NCI-H524 treated with DMSO at 0.1 percent for 48 hours (cell line): ENCODE measurements at regions not wholly inside any gene's neighbourhood (a gene's known extent, or its start where the extent isn't known, plus 50 kb on each side); places are given as distances from the start of the nearest gene placed in this dataset.

ENCODE experiments used
- DNase-seq: peaks from one replicate; lab custom pipeline; 2025; lab: John Stamatoyannopoulos, UW

GRCh38 chr10:108849688-108850087 is 1073.6 kb downstream of the XPNPEP1 start:
- DNase-seq, result no peak

- no peak for DNase-seq
Measured at GRCh38 chr10:108849186-108849585, 1074.1 kb downstream of the XPNPEP1 start.

- DNase-seq, result no peak
Measured at GRCh38 chr10:108848046-108848445, 1075.3 kb downstream of the XPNPEP1 start.

GRCh38 chr10:108840944-108841343 is 1082.4 kb downstream of the XPNPEP1 start:
- DNase-seq, result no peak

- DNase-seq, result no peak
Measured at GRCh38 chr10:108836362-108836761, 1086.9 kb downstream of the XPNPEP1 start.

GRCh38 chr10:108822026-108822425 is 1101.3 kb downstream of the XPNPEP1 start:
- no peak for DNase-seq

GRCh38 chr10:108819302-108819701 is 1104.0 kb downstream of the XPNPEP1 start:
- no peak for DNase-seq

- no peak for DNase-seq
Measured at GRCh38 chr10:108817584-108817983, 1105.7 kb downstream of the XPNPEP1 start.

- no peak for DNase-seq
Measured at GRCh38 chr10:108817135-108817534, 1106.2 kb downstream of the XPNPEP1 start.

GRCh38 chr10:108812906-108813305 is 1110.4 kb downstream of the XPNPEP1 start:
- DNase-seq, result no peak

GRCh38 chr10:108812296-108812695 is 1111.0 kb downstream of the XPNPEP1 start:
- DNase-seq, result no peak

GRCh38 chr10:108808228-108808627 is 1115.1 kb downstream of the XPNPEP1 start:
- no peak for DNase-seq

GRCh38 chr10:108801775-108802517 is 1121.4 kb downstream of the XPNPEP1 start:
- no peak for DNase-seq

GRCh38 chr10:108801220-108801619 is 1122.1 kb downstream of the XPNPEP1 start:
- DNase-seq, result no peak

GRCh38 chr10:108797573-108797972 is 1125.7 kb downstream of the XPNPEP1 start:
- no peak for DNase-seq

GRCh38 chr10:108791794-108792474 is 1131.4 kb downstream of the XPNPEP1 start:
- no peak for DNase-seq

- DNase-seq, result no peak
Measured at GRCh38 chr10:108791030-108791429, 1132.3 kb downstream of the XPNPEP1 start.

GRCh38 chr10:108789919-108790318 is 1133.4 kb downstream of the XPNPEP1 start:
- DNase-seq, result no peak

GRCh38 chr10:108789336-108789735 is 1134.0 kb downstream of the XPNPEP1 start:
- DNase-seq, result no peak

- DNase-seq, result no peak
Measured at GRCh38 chr10:108788891-108789290, 1134.4 kb downstream of the XPNPEP1 start.

GRCh38 chr10:108787932-108788331 is 1135.4 kb downstream of the XPNPEP1 start:
- DNase-seq, result no peak

- no peak for DNase-seq
Measured at GRCh38 chr10:108785011-108785410, 1138.3 kb downstream of the XPNPEP1 start.

- no peak for DNase-seq
Measured at GRCh38 chr10:108784534-108784933, 1138.8 kb downstream of the XPNPEP1 start.

- no peak for DNase-seq
Measured at GRCh38 chr10:108783897-108784296, 1139.4 kb downstream of the XPNPEP1 start.
